K562 (cell line): ENCODE measurements at regions not wholly inside any gene's neighbourhood (a gene's known extent, or its start where the extent isn't known, plus 50 kb on each side); places are given as distances from the start of the nearest gene placed in this dataset.

Source experiments
- ATAC-seq: fragments of 200-7000 bp; cut with Tn5 transposase; 3 replicates; pipeline ENCODE4 v1.9.1; 2020; ENCODE audit warnings: moderate library complexity
- BruUV-seq: library from RNA; stranded (reverse); fragments of 400-500 nt; replicated peaks from 2 replicates; lab custom pipeline; 2021; lab: Mats Ljungman, UMichigan
- CTCF ChIA-PET: fragments of 300-600 bp; formaldehyde crosslinking; extraction: SDS; loops from one replicate; lab custom pipeline; 2021; ENCODE audit warnings: low intra/inter-chr PET ratio; lab: Yijun Ruan, JAX
- POLR2A ChIA-PET: fragments of 300-600, 350-650 bp; sonication (Branson Sonifier 250); formaldehyde crosslinking; extraction: SDS; loops from one replicate; lab custom pipeline; 2021; ENCODE audit warnings: antibody characterized with exemption, inconsistent platforms; lab: Yijun Ruan, JAX
- DNase-seq, 4 experiments: peaks; one replicate each; pipeline versions ENCODE4 v3.0.0 to v3.0.0-alpha.2; 2011 to 2018; ENCODE audit warnings: low spot score in 3 of 4, mixed read lengths in 3 of 4; ENCODE audit errors: extremely low read depth in 1 of 4
- FAIRE-seq: peaks from 2 replicates; lab custom pipeline; 2011; peaks lifted over from hg19 to GRCh38; lab: Jason Lieb, UNC
- H2AFZ ChIP-seq: 2 replicates; pipeline ENCODE4 v1.6.0; 2011; ENCODE audit warnings: low read depth, low read length, control low read depth, inconsistent platforms
- H3K27ac ChIP-seq: fragments of 200-600 bp; 3 replicates; pipeline ENCODE4 v1.8.0; 2011; ENCODE audit warnings: low read depth, mild to moderate bottlenecking, control low read depth, inconsistent platforms, low read length, moderate library complexity, mixed read lengths; ENCODE audit errors: extremely low read depth
- H3K27me3 ChIP-seq, 2 experiments: fragments of 300-600 bp in 1 of 2; 2 replicates in 1 of 2; 3 replicates in 1 of 2; pipeline versions ENCODE4 v1.6.0 to v1.8.0; 2011; ENCODE audit warnings: inconsistent platforms in 2 of 2, low read length in 2 of 2, mild to moderate bottlenecking in 1 of 2, mixed read lengths in 1 of 2, moderate library complexity in 1 of 2; ENCODE audit not compliant: control insufficient read depth in 2 of 2, insufficient read depth in 2 of 2
- H3K36me3 ChIP-seq: fragments of 300-600 bp; 3 replicates; pipeline ENCODE4 v1.8.0; 2011; ENCODE audit warnings: mild to moderate bottlenecking, low read length, inconsistent platforms; ENCODE audit not compliant: control insufficient read depth, insufficient read depth
- H3K4me1 ChIP-seq, 2 experiments: fragments of 200-600 bp in 1 of 2; replicated peaks in 1 of 2; 2 replicates in 1 of 2; 3 replicates in 1 of 2; pipeline versions ENCODE4 v1.5.1 to v1.8.0; 2011; ENCODE audit warnings: inconsistent platforms in 2 of 2, low read length in 2 of 2, mild to moderate bottlenecking in 1 of 2, mixed read lengths in 1 of 2, moderate library complexity in 1 of 2; ENCODE audit not compliant: control insufficient read depth in 2 of 2, insufficient read depth in 2 of 2
- H3K4me2 ChIP-seq: 2 replicates; pipeline ENCODE4 v1.6.1; 2011; ENCODE audit warnings: low read length, control low read depth, inconsistent platforms, mixed read lengths; ENCODE audit not compliant: insufficient read depth
- H3K4me3 ChIP-seq: fragments of 200-600 bp; sonication (generic), shearing (Covaris generic); 2 replicates; pipeline ENCODE4 v1.5.1; 2016; ENCODE audit warnings: control low read depth, inconsistent platforms
- H3K79me2 ChIP-seq: fragments of 200-600 bp; 3 replicates; pipeline ENCODE4 v1.8.0; 2011; ENCODE audit warnings: low read length, inconsistent platforms; ENCODE audit not compliant: control insufficient read depth, insufficient read depth
- H3K9ac ChIP-seq, 2 experiments: 2 replicates each; pipeline versions ENCODE4 v1.6.0 to v1.6.1; 2011; ENCODE audit warnings: low read depth in 2 of 2, low read length in 2 of 2, control low read depth in 1 of 2, inconsistent platforms in 1 of 2, mild to moderate bottlenecking in 1 of 2, mixed read lengths in 1 of 2; ENCODE audit not compliant: insufficient read depth in 1 of 2
- H3K9me1 ChIP-seq: one replicate; pipeline ENCODE4 v1.6.0; 2011; ENCODE audit warnings: inconsistent platforms, mild to moderate bottlenecking, low read length, moderate library complexity; ENCODE audit not compliant: control insufficient read depth, insufficient read depth
- H3K9me3 ChIP-seq: replicated peaks from 2 replicates; pipeline ENCODE4 v1.5.1; 2011; ENCODE audit warnings: low read depth, low read length, inconsistent platforms; ENCODE audit not compliant: control insufficient read depth, insufficient read depth
- H4K20me1 ChIP-seq: replicated peaks from 2 replicates; pipeline ENCODE4 v1.6.1; 2011; ENCODE audit warnings: low read length, inconsistent platforms, mixed read lengths; ENCODE audit not compliant: control insufficient read depth, insufficient read depth
- EGR1 ChIP-seq: fragments of 450-650 bp; conservative IDR thresholded peaks from 2 replicates; pipeline ENCODE4 v1.6.1; 2017; ENCODE audit warnings: mild to moderate bottlenecking
- SAFB ChIP-seq: fragments of 200-400 bp; formaldehyde crosslinking; IDR thresholded peaks from 2 replicates; pipeline ENCODE4 v1.6.1; 2017; ENCODE audit warnings: low read depth, low read length, borderline replicate concordance
- WGBS: fragments of 100-300 bp; shearing (Covaris generic); methylation state at CpG from one replicate; pipeline ENCODE4 v1.1.6; 2016; ENCODE audit warnings: low coverage, mixed read lengths; ENCODE audit not compliant: insufficient coverage; ENCODE audit errors: missing lambda C conversion rate; 5-methylcytosine and 5-hydroxymethylcytosine counted together
- in situ Hi-C: fragments of 300-500 bp; cut with MboI; formaldehyde crosslinking; loops from 4 replicates; pipeline ENCODE4 v1.15.0; 2018; ENCODE audit warnings: inconsistent platforms, mixed read lengths
- intact Hi-C: fragments of 100-400 bp; cut with micrococcal nuclease; formaldehyde crosslinking; loops from 2 replicates; pipeline ENCODE4 v1.14.2; 2022
- TF ChIP-seq, protein P1 (sequence below): sonication (generic); formaldehyde crosslinking; IDR thresholded peaks from 2 replicates; pipeline ENCODE4 v1.8.0; 2023; ENCODE audit warnings: mild to moderate bottlenecking, missing genetic modification reagents

DNA sequence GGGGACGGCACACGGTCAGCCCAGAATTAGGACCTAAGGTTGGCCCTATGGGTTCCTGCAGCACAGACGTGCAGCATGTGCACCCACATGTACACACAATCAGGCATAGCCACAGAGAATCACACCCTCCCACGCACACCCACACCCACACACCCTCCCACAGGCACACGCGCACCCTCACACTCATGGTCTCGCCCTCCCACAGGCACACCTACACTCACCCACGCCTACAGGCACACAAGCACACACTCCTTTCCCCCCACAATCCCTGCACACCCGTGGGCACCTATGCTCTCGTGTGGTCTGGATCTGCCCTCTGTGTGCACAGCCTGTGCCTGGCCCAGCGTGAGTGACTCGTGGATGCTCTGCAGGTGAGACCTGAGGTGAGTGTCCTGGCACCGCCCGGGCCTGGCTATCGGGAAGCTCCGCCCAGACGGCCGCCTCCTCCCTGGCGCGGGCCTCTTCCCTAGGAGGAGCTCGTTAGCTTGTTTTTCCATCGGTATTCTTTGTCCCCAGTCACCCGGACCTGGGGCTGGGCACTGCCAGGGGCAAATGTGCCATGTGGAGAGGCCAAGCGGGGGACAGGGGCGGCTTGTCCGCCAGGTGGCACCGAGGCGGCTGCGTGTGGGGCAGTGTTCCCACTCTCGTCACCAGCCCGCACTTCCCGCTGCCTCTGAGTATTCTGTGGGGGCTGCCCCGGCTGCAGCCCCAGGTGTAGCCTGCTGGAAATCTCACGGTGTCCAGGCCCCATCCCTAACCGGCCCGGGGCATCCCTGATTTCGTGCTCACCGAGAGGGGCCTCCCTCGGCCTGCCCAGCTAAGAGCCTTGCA lies 110.2 kb upstream of the FAM20C start:
- Histone ChIP-seq H2AFZ (no peak overlapping the region), H3K9me3 (no peaks in the 10 kb centered on the region), H3K4me1 (peaks cover 0 to 24% of the 10 kb centered on the region in 2 experiments; a peak in 2 of 5 replicates), H3K9ac (no peak overlapping the region), H3K27me3 (peaks cover 55 to 76% of the 10 kb centered on the region in 2 experiments), H3K36me3 (no peaks in the 10 kb centered on the region), H4K20me1 (peaks cover 11% of the 10 kb centered on the region), H3K4me2 (no peak overlapping the region), H3K79me2 (no peaks in the 10 kb centered on the region), H3K9me1 (no peaks in the 10 kb centered on the region), H3K4me3 (no peak overlapping the region), H3K27ac (no peak overlapping the region)
- TF ChIP-seq EGR1 (peak; percentile 71), SAFB (peak; percentile 31; the same call in 1 of the 2 replicates)
- TF ChIP-seq, protein P1, sequence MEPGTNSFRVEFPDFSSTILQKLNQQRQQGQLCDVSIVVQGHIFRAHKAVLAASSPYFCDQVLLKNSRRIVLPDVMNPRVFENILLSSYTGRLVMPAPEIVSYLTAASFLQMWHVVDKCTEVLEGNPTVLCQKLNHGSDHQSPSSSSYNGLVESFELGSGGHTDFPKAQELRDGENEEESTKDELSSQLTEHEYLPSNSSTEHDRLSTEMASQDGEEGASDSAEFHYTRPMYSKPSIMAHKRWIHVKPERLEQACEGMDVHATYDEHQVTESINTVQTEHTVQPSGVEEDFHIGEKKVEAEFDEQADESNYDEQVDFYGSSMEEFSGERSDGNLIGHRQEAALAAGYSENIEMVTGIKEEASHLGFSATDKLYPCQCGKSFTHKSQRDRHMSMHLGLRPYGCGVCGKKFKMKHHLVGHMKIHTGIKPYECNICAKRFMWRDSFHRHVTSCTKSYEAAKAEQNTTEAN (CRISPR knock-in tag): no peak
- ChIA-PET CTCF (no interaction called here), POLR2A (no interaction called here)
- intact Hi-C loops (no loop called here), in situ Hi-C loops (no loop called here)
- DNase-seq (no peak), ATAC-seq (no peak), FAIRE-seq (no peak)
- 2% methylated on average over 38 of the region's 39 CpGs for WGBS
- BruUV-seq: no TSS peak
